HG03439 (cell line): ENCODE measurements at regions not wholly inside any gene's neighbourhood (a gene's known extent, or its start where the extent isn't known, plus 50 kb on each side); places are given as distances from the start of the nearest gene placed in this dataset.

Source experiments
- ATAC-seq: cut with Tn5 transposase; IDR thresholded peaks from one replicate; pipeline ENCODE4 v1.9.1; 2021; ENCODE audit warnings: mild to moderate bottlenecking, moderate library complexity; ENCODE audit not compliant: unreplicated experiment

- no peak for ATAC-seq
Observed at GRCh38 chr4:175946472-175947116, 119.0 kb upstream of the WDR17 start.

GRCh38 chr4:175947117-175947722 is 118.4 kb upstream of the WDR17 start:
- no peak for ATAC-seq

DNA sequence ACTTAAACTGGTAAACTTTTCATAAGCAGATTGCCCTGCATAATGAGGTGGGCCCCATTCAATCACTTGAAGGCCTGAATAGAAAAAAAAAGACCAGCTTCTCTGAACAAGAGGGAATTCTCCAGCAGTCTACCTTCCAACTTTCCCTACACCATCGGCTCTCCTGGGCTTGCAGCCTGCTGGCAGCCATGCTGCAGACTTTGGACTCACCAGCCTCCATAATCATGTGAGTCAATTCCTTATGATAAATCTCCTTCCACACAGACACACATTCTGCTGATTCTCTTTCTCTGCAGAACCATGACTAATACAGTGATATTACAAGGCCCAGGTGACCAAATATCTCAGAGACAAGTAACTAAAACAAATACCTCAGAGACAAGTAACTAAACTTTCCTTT is 113.8 kb upstream of the WDR17 start:
- no peak for ATAC-seq

GRCh38 chr4:175953116-175953515 is 112.5 kb upstream of the WDR17 start:
- no peak for ATAC-seq

- peak; percentile 95 for ATAC-seq
Observed at GRCh38 chr4:175953960-175954521, 111.6 kb upstream of the WDR17 start.

DNA sequence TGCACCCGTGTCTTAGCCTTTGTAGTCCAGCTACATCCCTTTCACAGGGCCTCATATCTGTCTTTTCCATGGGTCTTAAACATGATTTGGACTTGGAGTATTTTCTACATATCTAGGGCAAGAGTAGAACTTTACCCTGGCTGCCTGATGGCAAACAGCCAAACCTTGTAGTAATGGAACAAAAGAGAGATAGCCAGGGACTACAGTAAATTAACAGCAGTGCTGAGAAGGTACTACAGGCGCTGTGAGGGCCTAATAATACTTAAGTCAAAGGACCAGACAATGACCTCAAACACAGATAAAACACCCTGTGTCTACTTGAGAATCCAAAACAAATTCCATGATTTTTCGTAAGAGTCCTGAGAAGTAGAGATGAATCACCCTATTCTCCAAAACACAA is 111.0 kb upstream of the WDR17 start:
- ATAC-seq = no peak

DNA sequence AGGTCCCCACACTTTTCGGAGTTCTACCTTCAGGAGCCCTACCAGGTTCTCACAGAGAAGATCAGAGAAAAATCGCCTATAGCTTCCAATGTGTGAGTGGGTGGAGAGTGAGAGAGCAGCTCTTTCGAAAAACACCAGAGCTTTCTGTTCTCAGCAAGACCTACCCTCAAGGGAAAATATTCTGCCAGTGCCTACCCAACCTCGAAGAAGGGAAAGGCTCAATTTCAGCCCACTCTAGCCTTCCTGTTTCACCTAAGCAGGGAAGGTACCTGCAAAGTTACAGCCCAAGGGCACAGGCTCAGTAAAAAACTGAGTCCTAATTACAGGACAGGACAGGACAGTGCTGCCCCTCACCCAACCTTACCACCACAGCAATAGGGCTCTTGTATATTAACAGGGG is 104.0 kb upstream of the WDR17 start:
- ATAC-seq = peak; percentile 78

GRCh38 chr4:175970072-175970471 is 95.6 kb upstream of the WDR17 start:
- no peak for ATAC-seq

GRCh38 chr4:175970724-175971123 is 94.9 kb upstream of the WDR17 start:
- no peak for ATAC-seq

GRCh38 chr4:175971388-175972179 is 94.1 kb upstream of the WDR17 start:
- no peak for ATAC-seq

DNA sequence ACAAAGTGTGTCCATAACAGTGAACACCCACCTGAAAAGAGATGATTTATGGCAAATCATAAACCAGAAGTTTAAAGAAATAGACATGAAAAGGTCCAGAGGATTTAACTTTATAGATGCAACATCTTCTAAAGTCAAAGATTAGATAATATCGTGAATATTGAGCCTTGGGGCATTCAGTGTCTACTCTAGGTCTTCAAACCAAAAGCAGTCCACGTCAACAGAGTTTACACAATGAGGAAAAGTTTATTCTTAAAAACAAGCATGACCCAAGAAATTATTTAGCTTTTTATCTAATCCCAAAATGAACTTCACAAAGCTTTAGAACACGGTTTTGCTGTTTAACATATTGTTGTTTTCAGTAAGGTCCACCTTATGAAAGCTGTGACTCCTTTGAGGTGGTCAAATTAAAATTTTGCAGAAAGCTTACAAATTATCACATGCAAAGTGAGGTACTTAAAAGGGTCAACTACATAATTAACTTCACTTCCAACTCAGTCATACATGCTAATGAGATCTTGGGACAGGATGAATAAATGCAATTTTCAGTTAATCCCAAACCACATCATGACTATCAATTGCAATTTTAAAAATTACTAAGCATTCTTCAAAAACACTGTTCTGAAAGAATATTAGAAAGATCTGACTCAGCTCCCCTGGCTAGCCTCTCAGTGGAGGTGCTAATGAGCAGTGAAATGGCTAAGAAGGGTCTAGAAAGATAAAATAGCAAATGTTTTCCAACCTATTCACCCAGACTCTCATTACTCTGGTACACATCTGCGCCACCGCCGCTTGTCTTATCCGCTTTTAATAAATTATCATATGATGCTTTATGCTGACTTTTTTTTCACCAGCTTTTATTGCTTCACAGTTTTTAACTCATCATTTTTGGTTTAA is 92.4 kb upstream of the WDR17 start:
- ATAC-seq = no peak

- ATAC-seq = no peak
Observed at GRCh38 chr4:175983636-175984035, 82.0 kb upstream of the WDR17 start.

DNA sequence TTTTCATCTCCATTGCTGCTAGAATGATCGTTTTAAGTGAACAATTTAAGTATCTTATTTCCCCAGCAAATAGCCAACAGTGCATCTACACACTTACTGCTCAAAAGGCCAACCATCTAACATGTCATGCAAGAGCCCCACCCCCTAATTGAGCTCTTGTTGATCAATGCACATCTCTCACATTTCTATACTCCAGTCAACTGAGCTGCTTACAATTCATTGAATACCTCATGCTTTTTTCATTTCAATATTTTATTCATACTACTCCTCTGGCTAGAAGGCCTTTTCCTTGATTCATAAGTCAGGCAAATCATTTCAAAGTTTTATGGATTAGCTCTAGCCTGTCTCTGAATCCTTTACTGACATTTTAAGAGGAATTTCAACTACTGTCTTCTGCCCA is 79.0 kb upstream of the WDR17 start:
- ATAC-seq = no peak

DNA sequence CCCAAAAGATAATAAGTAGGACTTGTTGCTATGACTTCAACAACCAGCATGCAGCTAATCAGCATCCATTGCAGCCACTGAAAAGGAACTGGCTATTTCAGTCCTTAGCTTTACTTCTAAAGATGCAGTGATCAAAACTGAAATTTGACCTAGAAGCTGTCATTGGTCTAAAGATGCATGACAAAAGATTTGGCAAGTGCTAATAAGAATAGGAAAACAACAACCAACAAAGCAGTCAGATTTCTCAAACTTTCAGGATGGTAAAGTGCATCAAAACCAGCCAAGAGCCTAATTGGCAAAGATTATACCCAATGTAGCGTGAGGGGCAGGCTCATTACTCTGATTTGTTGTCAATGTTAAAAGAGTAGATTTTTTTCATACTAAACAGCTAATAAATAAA is 77.1 kb upstream of the WDR17 start:
- ATAC-seq = no peak

GRCh38 chr4:175996206-175996605 is 69.4 kb upstream of the WDR17 start:
- ATAC-seq = no peak

- ATAC-seq = no peak
Observed at GRCh38 chr4:175997291-175997690, 68.3 kb upstream of the WDR17 start.

DNA sequence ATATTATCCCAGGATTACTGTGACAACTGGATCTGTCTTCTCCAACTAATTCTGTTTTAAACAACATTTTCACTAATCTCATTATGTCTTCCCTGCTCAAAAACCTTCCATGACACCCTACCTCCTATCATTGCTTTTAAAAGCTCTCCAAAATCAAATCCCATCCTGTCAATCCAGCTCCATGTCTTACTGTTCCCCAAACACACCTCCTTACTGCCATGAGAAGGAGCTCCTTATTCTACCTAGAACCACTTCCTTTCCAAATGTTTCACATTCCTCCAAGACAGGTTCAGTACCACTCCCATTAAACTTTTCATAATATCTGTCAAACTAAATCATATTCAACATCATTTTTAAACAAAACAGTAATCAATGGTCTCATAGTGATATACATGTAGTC is 66.9 kb upstream of the WDR17 start:
- ATAC-seq = no peak

- ATAC-seq = no peak
Observed at GRCh38 chr4:175999944-176000343, 65.7 kb upstream of the WDR17 start.

GRCh38 chr4:176001151-176002006 is 64.3 kb upstream of the WDR17 start:
- no peak for ATAC-seq
